Tibial nerve (tissue), 4 donors: ENCODE measurements at regions not wholly inside any gene's neighbourhood (a gene's known extent, or its start where the extent isn't known, plus 50 kb on each side); places are given as distances from the start of the nearest gene placed in this dataset.

Experiments
- DNase-seq, 2 donors: peaks; one replicate each; pipeline ENCODE4 v3.0.0-alpha.2; 2019; ENCODE audit warnings: low spot score in 2 of 2
- H3K27ac ChIP-seq, 4 donors: fragments of 200-600 bp; sonication (generic) in 3 of 4; one replicate each; pipeline ENCODE4 v1.5.1; 2017 to 2019; ENCODE audit warnings: mild to moderate bottlenecking in 1 of 4
- H3K27me3 ChIP-seq, 2 donors: fragments of 200-600 bp; sonication (generic) in 1 of 2; one replicate each; pipeline versions ENCODE4 v1.5.1 to v1.6.0; 2017 to 2019
- H3K36me3 ChIP-seq, 3 donors: fragments of 200-600 bp; sonication (generic); one replicate each; pipeline ENCODE4 v1.5.1; 2018 to 2019
- H3K4me1 ChIP-seq, 4 donors: fragments of 200-600 bp; sonication (generic) in 3 of 4; one replicate each; pipeline ENCODE4 v1.5.1; 2017 to 2019
- H3K4me3 ChIP-seq, 4 donors: fragments of 200-600 bp; sonication (generic) in 3 of 4; one replicate each; pipeline ENCODE4 v1.5.1; 2017 to 2019; ENCODE audit warnings: mild to moderate bottlenecking in 1 of 4, moderate library complexity in 1 of 4
- H3K9me3 ChIP-seq, 4 donors: fragments of 200-600 bp; sonication (generic) in 3 of 4; one replicate each; pipeline ENCODE4 v1.5.1; 2017 to 2019
- CTCF ChIP-seq, 5 experiments: fragments of 200-600 bp in 3 of 5; fragments of 450-650 bp in 2 of 5; sonication (generic) in 3 of 5; IDR thresholded peaks; one replicate each; pipeline ENCODE4 v1.5.1; 2016 to 2019; ENCODE audit warnings: antibody characterized with exemption in 5 of 5, mild to moderate bottlenecking in 3 of 5, moderate library complexity in 2 of 5
- EP300 ChIP-seq, 2 donors: sonication (generic); formaldehyde crosslinking; IDR thresholded peaks; one replicate each; pipeline ENCODE4 v1.6.1; 2017; ENCODE audit warnings: antibody characterized with exemption in 2 of 2, mild to moderate bottlenecking in 1 of 2
- POLR2A ChIP-seq, 2 donors: fragments of 450-650 bp; IDR thresholded peaks; one replicate each; pipeline ENCODE4 v1.6.1; 2017; ENCODE audit warnings: antibody characterized with exemption in 2 of 2, mild to moderate bottlenecking in 2 of 2, moderate library complexity in 2 of 2
- WGBS, 2 donors: methylation state at CpG; one replicate each; pipeline ENCODE4 v1.1.5; 2018; 5-methylcytosine and 5-hydroxymethylcytosine counted together

- 44 to 52% methylated on average over 12 of the region's 12 CpGs for WGBS, 2 donors
- DNase-seq, result no peak
- TF ChIP-seq CTCF (IDR thresholded peaks at IDR 0.05) (no peak), EP300 (IDR thresholded peaks at IDR 0.05) (peak in 1 of 2 donors; percentile 67), POLR2A (IDR thresholded peaks at IDR 0.05) (no peak)
- H3K27ac ChIP-seq, result no peak overlapping the region
- H3K4me1 ChIP-seq, result peaks cover 0 to 24% (median 3%) of the 10 kb centered on the region in 4 donors
- no peak overlapping the region for H3K4me3 ChIP-seq
- H3K9me3 ChIP-seq, result no peaks in the 10 kb centered on the region
- H3K36me3 ChIP-seq, result no peaks in the 10 kb centered on the region
- no peaks in the 10 kb centered on the region for H3K27me3 ChIP-seq
Measured at GRCh38 chr10:11673346-11674280, 62.2 kb upstream of the USP6NL start.

- Histone ChIP-seq H3K27me3 (no peaks in the 10 kb centered on the region), H3K9me3 (no peaks in the 10 kb centered on the region), H3K27ac (no peak overlapping the region), H3K36me3 (no peaks in the 10 kb centered on the region), H3K4me3 (no peak overlapping the region), H3K4me1 (peaks cover 0 to 24% (median 3%) of the 10 kb centered on the region in 4 donors)
- TF ChIP-seq CTCF (IDR thresholded peaks at IDR 0.05) (no peak), POLR2A (IDR thresholded peaks at IDR 0.05) (no peak), EP300 (IDR thresholded peaks at IDR 0.05) (no peak)
- no peak for DNase-seq
- WGBS, 2 donors, result 94 to 96% methylated on average over 9 of the region's 9 CpGs
Measured at GRCh38 chr10:11672836-11673235, 61.4 kb upstream of the USP6NL start.

GRCh38 chr10:11670381-11670780 is 58.9 kb upstream of the USP6NL start:
- Histone ChIP-seq H3K27me3 (no peaks in the 10 kb centered on the region), H3K4me3 (no peak overlapping the region), H3K4me1 (peaks cover 0 to 24% (median 3%) of the 10 kb centered on the region in 4 donors), H3K9me3 (no peaks in the 10 kb centered on the region), H3K27ac (no peak overlapping the region), H3K36me3 (no peaks in the 10 kb centered on the region)
- TF ChIP-seq POLR2A (IDR thresholded peaks at IDR 0.05) (no peak), CTCF (IDR thresholded peaks at IDR 0.05) (no peak), EP300 (IDR thresholded peaks at IDR 0.05) (no peak)
- 68 to 77% methylated on average over 10 of the region's 10 CpGs for WGBS, 2 donors
- no peak for DNase-seq

- peak overlapping the region in 1 of 4 donors; percentile 52 for H3K27ac ChIP-seq
- no peak for TF ChIP-seq POLR2A (IDR thresholded peaks at IDR 0.05)
- no peak for TF ChIP-seq EP300 (IDR thresholded peaks at IDR 0.05)
- no peak for TF ChIP-seq CTCF (IDR thresholded peaks at IDR 0.05)
- no peak overlapping the region for H3K4me3 ChIP-seq
- H3K36me3 ChIP-seq, result no peaks in the 10 kb centered on the region
- WGBS, 2 donors, result 43 to 47% methylated on average over 9 of the region's 9 CpGs
- DNase-seq, result no peak
- no peaks in the 10 kb centered on the region for H3K27me3 ChIP-seq
- H3K4me1 ChIP-seq, result peaks cover 0 to 16% (median 2%) of the 10 kb centered on the region in 4 donors
- no peaks in the 10 kb centered on the region for H3K9me3 ChIP-seq
Measured at GRCh38 chr10:11668847-11669610, 57.6 kb upstream of the USP6NL start.

GRCh38 chr10:11667756-11668155 is 56.3 kb upstream of the USP6NL start:
- no peak for DNase-seq
- no peak overlapping the region for H3K4me3 ChIP-seq
- no peaks in the 10 kb centered on the region for H3K9me3 ChIP-seq
- H3K27ac ChIP-seq, result no peak overlapping the region
- H3K36me3 ChIP-seq, result no peaks in the 10 kb centered on the region
- peaks cover 0 to 5% (median 0%) of the 10 kb centered on the region in 4 donors for H3K4me1 ChIP-seq
- 82 to 90% methylated on average over 4 of the region's 4 CpGs for WGBS, 2 donors
- no peak for TF ChIP-seq CTCF (IDR thresholded peaks at IDR 0.05)
- TF ChIP-seq POLR2A (IDR thresholded peaks at IDR 0.05), result no peak
- H3K27me3 ChIP-seq, result no peaks in the 10 kb centered on the region
